H1 (cell line): ENCODE measurements at regions not wholly inside any gene's neighbourhood (a gene's known extent, or its start where the extent isn't known, plus 50 kb on each side); places are given as distances from the start of the nearest gene placed in this dataset.

Source experiments
- BRCA1 ChIP-seq: IDR thresholded peaks from 2 replicates; pipeline ENCODE4 v1.6.1; 2012; ENCODE audit warnings: low read depth, low read length, improper control_type of control experiment
- CBX5 ChIP-seq: fragments of 300-800, 300-1000 bp; sonication (generic); IDR thresholded peaks from 2 replicates; pipeline ENCODE4 v1.7.1; 2016; ENCODE audit warnings: antibody characterized with exemption, low read length, low read depth
- TBP ChIP-seq: IDR thresholded peaks from 2 replicates; pipeline ENCODE4 v1.6.1; 2011; ENCODE audit warnings: low read depth, low read length, improper control_type of control experiment

DNA sequence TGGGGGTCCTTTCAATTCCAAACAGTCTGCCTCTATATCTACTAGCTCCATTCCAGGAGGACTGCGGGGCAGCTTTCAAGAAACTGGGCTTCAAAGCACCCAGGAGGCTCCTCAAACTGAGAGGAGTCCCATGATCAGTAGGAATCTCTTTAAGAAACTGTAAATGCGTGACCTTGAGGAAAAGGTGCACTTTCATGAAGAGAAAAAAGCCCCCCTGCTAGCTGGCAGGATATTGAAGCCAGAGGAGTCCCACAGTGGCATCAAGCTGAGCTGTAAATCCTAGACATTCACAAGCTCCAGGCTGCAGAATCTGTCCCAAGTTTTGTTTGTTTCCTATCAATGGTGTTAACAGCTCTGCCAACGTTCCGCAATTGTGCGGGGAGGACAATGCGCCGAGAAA lies 790.1 kb downstream of the SLC4A3 start (continued):
- TF ChIP-seq TBP (no peak), CBX5 (no peak), BRCA1 (no peak)
